ENCODE measurements at regions not wholly inside any gene's neighbourhood (a gene's known extent, or its start where the extent isn't known, plus 50 kb on each side); places are given as distances from the start of the nearest gene placed in this dataset.

- TF ChIP-seq POLR2A (IDR thresholded peaks at IDR 0.05) = no peak
- TF ChIP-seq, protein P1, sequence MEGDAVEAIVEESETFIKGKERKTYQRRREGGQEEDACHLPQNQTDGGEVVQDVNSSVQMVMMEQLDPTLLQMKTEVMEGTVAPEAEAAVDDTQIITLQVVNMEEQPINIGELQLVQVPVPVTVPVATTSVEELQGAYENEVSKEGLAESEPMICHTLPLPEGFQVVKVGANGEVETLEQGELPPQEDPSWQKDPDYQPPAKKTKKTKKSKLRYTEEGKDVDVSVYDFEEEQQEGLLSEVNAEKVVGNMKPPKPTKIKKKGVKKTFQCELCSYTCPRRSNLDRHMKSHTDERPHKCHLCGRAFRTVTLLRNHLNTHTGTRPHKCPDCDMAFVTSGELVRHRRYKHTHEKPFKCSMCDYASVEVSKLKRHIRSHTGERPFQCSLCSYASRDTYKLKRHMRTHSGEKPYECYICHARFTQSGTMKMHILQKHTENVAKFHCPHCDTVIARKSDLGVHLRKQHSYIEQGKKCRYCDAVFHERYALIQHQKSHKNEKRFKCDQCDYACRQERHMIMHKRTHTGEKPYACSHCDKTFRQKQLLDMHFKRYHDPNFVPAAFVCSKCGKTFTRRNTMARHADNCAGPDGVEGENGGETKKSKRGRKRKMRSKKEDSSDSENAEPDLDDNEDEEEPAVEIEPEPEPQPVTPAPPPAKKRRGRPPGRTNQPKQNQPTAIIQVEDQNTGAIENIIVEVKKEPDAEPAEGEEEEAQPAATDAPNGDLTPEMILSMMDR (IDR thresholded peaks at IDR 0.05) = no peak
- Histone ChIP-seq H3K9me3 (no peaks in the 10 kb centered on the region), H3K27me3 (no peaks in the 10 kb centered on the region), H3K36me3 (ENCODE audit: low read depth, missing control alignments) (no peaks in the 10 kb centered on the region), H3K4me3 (no peak overlapping the region), H3K27ac (no peak overlapping the region), H3K4me1 (no peaks in the 10 kb centered on the region)
- WGBS, 2 donors = 86 to 88% methylated on average over 7 of the region's 7 CpGs
- no peak for DNase-seq
- intact Hi-C loops (cut with DNase I; ENCODE audit: low total_unique reads) = no loop called here
Observed at GRCh38 chr17:6218333-6218732, 148.2 kb downstream of the WSCD1 start.

- no peak for DNase-seq
- TF ChIP-seq, protein P1 (IDR thresholded peaks at IDR 0.05) = no peak
- TF ChIP-seq POLR2A (IDR thresholded peaks at IDR 0.05) = no peak
- H3K4me3 ChIP-seq = no peak overlapping the region
- WGBS, 2 donors = 84 to 92% methylated on average over 13 of the region's 13 CpGs
- H3K27me3 ChIP-seq = no peaks in the 10 kb centered on the region
- no peaks in the 10 kb centered on the region for H3K36me3 ChIP-seq (ENCODE audit: low read depth, missing control alignments)
- no peak overlapping the region for H3K27ac ChIP-seq
- intact Hi-C loops (cut with DNase I; ENCODE audit: low total_unique reads) = no loop called here
- H3K4me1 ChIP-seq = no peaks in the 10 kb centered on the region
- H3K9me3 ChIP-seq = no peaks in the 10 kb centered on the region
Observed at GRCh38 chr17:6215071-6216035, 145.2 kb downstream of the WSCD1 start.

DNA sequence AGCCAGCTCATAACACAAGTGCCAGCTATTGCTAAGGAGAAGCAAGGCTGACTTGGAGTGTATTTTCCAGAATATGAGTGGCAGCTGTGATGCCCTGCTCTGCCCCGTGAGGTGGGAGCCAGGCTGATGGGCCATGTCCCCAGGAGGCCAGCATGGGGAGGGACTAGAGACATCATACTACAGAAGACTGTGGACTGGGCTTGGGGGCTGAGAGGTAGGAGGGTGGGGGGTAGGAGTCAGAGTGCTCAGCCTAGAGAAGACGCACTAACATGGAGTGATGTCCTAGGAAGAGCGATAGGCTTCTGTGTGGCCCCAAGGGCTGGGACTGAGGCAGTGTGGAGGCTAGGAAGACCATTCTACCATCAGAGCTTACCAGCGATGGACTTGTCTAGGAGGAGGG is 143.7 kb downstream of the WSCD1 start:
- WGBS, 2 donors = 90 to 92% methylated on average over 4 of the region's 4 CpGs
- no peak overlapping the region for H3K4me3 ChIP-seq
- H3K27ac ChIP-seq = no peak overlapping the region
- intact Hi-C loops (cut with DNase I; ENCODE audit: low total_unique reads) = no loop called here
- TF ChIP-seq, protein P1 (IDR thresholded peaks at IDR 0.05) = no peak
- no peak for TF ChIP-seq POLR2A (IDR thresholded peaks at IDR 0.05)
- H3K9me3 ChIP-seq = no peaks in the 10 kb centered on the region
- H3K4me1 ChIP-seq = no peaks in the 10 kb centered on the region
- H3K27me3 ChIP-seq = no peaks in the 10 kb centered on the region
- H3K36me3 ChIP-seq (ENCODE audit: low read depth, missing control alignments) = no peaks in the 10 kb centered on the region
- no peak for DNase-seq

- no peaks in the 10 kb centered on the region for H3K9me3 ChIP-seq
- H3K27me3 ChIP-seq = no peaks in the 10 kb centered on the region
- H3K36me3 ChIP-seq (ENCODE audit: low read depth, missing control alignments) = no peaks in the 10 kb centered on the region
- intact Hi-C loops (cut with DNase I; ENCODE audit: low total_unique reads) = no loop called here
- H3K4me3 ChIP-seq = no peak overlapping the region
- 87 to 94% methylated on average over 5 of the region's 5 CpGs for WGBS, 2 donors
- no peak overlapping the region for H3K27ac ChIP-seq
- no peak for DNase-seq
- TF ChIP-seq POLR2A (IDR thresholded peaks at IDR 0.05) = no peak
- TF ChIP-seq, protein P1 (IDR thresholded peaks at IDR 0.05) = no peak
- no peaks in the 10 kb centered on the region for H3K4me1 ChIP-seq
Observed at GRCh38 chr17:6212766-6213165, 142.6 kb downstream of the WSCD1 start.

- no peak for TF ChIP-seq POLR2A (IDR thresholded peaks at IDR 0.05)
- TF ChIP-seq, protein P1 (IDR thresholded peaks at IDR 0.05) = no peak
- Histone ChIP-seq H3K4me3 (no peak overlapping the region), H3K27me3 (no peaks in the 10 kb centered on the region), H3K9me3 (no peaks in the 10 kb centered on the region), H3K36me3 (ENCODE audit: low read depth, missing control alignments) (no peaks in the 10 kb centered on the region), H3K27ac (no peak overlapping the region), H3K4me1 (no peaks in the 10 kb centered on the region)
- intact Hi-C loops (cut with DNase I; ENCODE audit: low total_unique reads) = no loop called here
- DNase-seq = no peak
- 90 to 92% methylated on average over 5 of the region's 5 CpGs for WGBS, 2 donors
Observed at GRCh38 chr17:6209829-6210228, 139.7 kb downstream of the WSCD1 start.

All from testis (tissue), 2 donors.